Fibroblast of skin of abdomen (primary cell): ENCODE measurements at regions not wholly inside any gene's neighbourhood (a gene's known extent, or its start where the extent isn't known, plus 50 kb on each side); places are given as distances from the start of the nearest gene placed in this dataset.

Experiments used
- DNase-seq: peaks from one replicate; pipeline ENCODE4 v3.0.0-alpha.2; 2013

- DNase-seq, result no peak
Observed at GRCh38 chr1:208420696-208421095, 176.5 kb upstream of the PLXNA2 start.

- DNase-seq, result no peak
Observed at GRCh38 chr1:208421486-208421885, 177.3 kb upstream of the PLXNA2 start.

GRCh38 chr1:208423526-208423925, 179.3 kb upstream of the PLXNA2 start:
- no peak for DNase-seq

- DNase-seq, result no peak
Observed at GRCh38 chr1:208425096-208425495, 180.9 kb upstream of the PLXNA2 start.

GRCh38 chr1:208430220-208430619, 186.0 kb upstream of the PLXNA2 start:
- no peak for DNase-seq

- DNase-seq, result peak; percentile 93
Observed at GRCh38 chr1:208431721-208432120, 187.5 kb upstream of the PLXNA2 start.

GRCh38 chr1:208432346-208432745, 188.2 kb upstream of the PLXNA2 start:
- no peak for DNase-seq

GRCh38 chr1:208433086-208433485, 188.9 kb upstream of the PLXNA2 start:
- DNase-seq, result peak; percentile 62

GRCh38 chr1:208433971-208434370, 189.8 kb upstream of the PLXNA2 start:
- peak; percentile 38 for DNase-seq

- peak; percentile 88 for DNase-seq
Observed at GRCh38 chr1:208437401-208437800, 193.2 kb upstream of the PLXNA2 start.

GRCh38 chr1:208438112-208438699, 194.0 kb upstream of the PLXNA2 start:
- DNase-seq, result peak; percentile 48

GRCh38 chr1:208445758-208446203, 201.6 kb upstream of the PLXNA2 start:
- no peak for DNase-seq

- no peak for DNase-seq
Observed at GRCh38 chr1:208446271-208446691, 202.1 kb upstream of the PLXNA2 start.

GRCh38 chr1:208448425-208448824, 204.2 kb upstream of the PLXNA2 start:
- no peak for DNase-seq

GRCh38 chr1:208449951-208450350, 205.8 kb upstream of the PLXNA2 start:
- DNase-seq, result no peak

GRCh38 chr1:208450958-208451357, 206.8 kb upstream of the PLXNA2 start:
- no peak for DNase-seq

GRCh38 chr1:208455821-208456220, 211.6 kb upstream of the PLXNA2 start:
- peak; percentile 53 for DNase-seq

- no peak for DNase-seq
Observed at GRCh38 chr1:208456487-208456886, 212.3 kb upstream of the PLXNA2 start.

GRCh38 chr1:208460823-208461222, 216.6 kb upstream of the PLXNA2 start:
- DNase-seq, result no peak

- DNase-seq, result no peak
Observed at GRCh38 chr1:208461680-208462079, 217.5 kb upstream of the PLXNA2 start.

GRCh38 chr1:208462761-208463160, 218.6 kb upstream of the PLXNA2 start:
- DNase-seq, result no peak

- no peak for DNase-seq
Observed at GRCh38 chr1:208465266-208465665, 221.1 kb upstream of the PLXNA2 start.

GRCh38 chr1:208465786-208466590, 221.8 kb upstream of the PLXNA2 start:
- DNase-seq, result no peak

GRCh38 chr1:208467151-208467780, 223.1 kb upstream of the PLXNA2 start:
- no peak for DNase-seq
